ENCODE measurements at regions not wholly inside any gene's neighbourhood (a gene's known extent, or its start where the extent isn't known, plus 50 kb on each side); places are given as distances from the start of the nearest gene placed in this dataset.

DNA sequence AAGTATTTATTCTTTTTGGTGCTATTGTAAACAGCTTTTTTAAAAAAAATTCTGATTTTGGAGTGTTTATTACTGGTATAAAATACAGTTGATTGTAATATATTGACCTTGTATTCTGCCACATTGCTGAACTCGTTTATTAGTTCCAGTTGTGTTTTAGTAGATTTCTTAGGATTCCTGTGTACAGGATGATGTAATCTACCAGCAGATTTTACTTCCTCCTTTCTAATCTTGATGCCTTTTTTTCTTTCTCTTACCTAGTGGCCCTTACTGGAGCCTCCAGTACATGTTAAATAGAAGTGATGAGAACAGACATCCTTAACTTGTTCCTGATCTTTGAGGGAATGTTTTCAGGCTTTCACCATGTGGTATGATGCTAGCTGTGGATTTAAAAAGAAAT lies 70.4 kb upstream of the KY start:
- Histone ChIP-seq H4K20me1 (ENCODE audit: insufficient read depth, low read length) (no peaks in the 10 kb centered on the region), H3K9me1 (ENCODE audit: insufficient read depth, low read length) (no peaks in the 10 kb centered on the region), H3K27me3 (ENCODE audit: control insufficient read depth, insufficient read depth, low read length) (peaks cover 5% of the 10 kb centered on the region; the same call in 1 of the 2 replicates), H4K91ac (ENCODE audit: insufficient read depth, low read depth, low read length) (no peak overlapping the region), H3K9me3 (ENCODE audit: control insufficient read depth, insufficient read depth, low read length) (no peaks in the 10 kb centered on the region), H3K23ac (ENCODE audit: low read depth, low read length) (no peak overlapping the region), H3K9ac (ENCODE audit: low read depth, low read length) (no peak overlapping the region), H2AFZ (replicated peaks; ENCODE audit: low read length, poor library complexity) (no peak overlapping the region), H3K4me1 (ENCODE audit: control insufficient read depth, insufficient read depth, low read length) (no peaks in the 10 kb centered on the region), H2AK9ac (replicated peaks; ENCODE audit: low read depth, low read length, poor library complexity) (no peak overlapping the region), H3K14ac (replicated peaks; ENCODE audit: low read depth, low read length) (no peak overlapping the region), H2BK20ac (ENCODE audit: low read depth, low read length) (no peak overlapping the region), H3K27ac (ENCODE audit: insufficient read depth, low read length) (no peak overlapping the region), H3K4me3 (ENCODE audit: insufficient read depth, low read depth, low read length) (no peak overlapping the region), H2BK120ac (ENCODE audit: low read depth, low read length) (no peak overlapping the region), H2BK15ac (ENCODE audit: low read depth, low read length) (no peak overlapping the region), H3K79me1 (ENCODE audit: low read depth in 1 of 2, low read length in 2 of 2) (no peaks in the 10 kb centered on the region), H2AK5ac (ENCODE audit: low read depth, low read length) (no peak overlapping the region), H3K4me2 (ENCODE audit: low read depth, low read length) (no peak overlapping the region), H3K56ac (ENCODE audit: extremely low read depth, insufficient read depth, low read length) (no peak overlapping the region), H3K18ac (ENCODE audit: low read depth, low read length) (no peak overlapping the region), H3K36me3 (ENCODE audit: control insufficient read depth, insufficient read depth, low read length) (no peaks in the 10 kb centered on the region), H3K4ac (ENCODE audit: low read depth, low read length) (no peak overlapping the region), H4K5ac (ENCODE audit: low read depth, low read length) (no peak overlapping the region), H2BK5ac (ENCODE audit: low read depth, low read length, poor library complexity, severe bottlenecking) (no peak overlapping the region), H4K8ac (ENCODE audit: low read depth in 2 of 2, low read length in 2 of 2) (no peak overlapping the region)
- no TSS peak for BruUV-seq (replicated peaks)
- ChIA-PET POLR2A (ENCODE audit: unreplicated experiment) (no interaction called here), CTCF (no interaction called here)
- DNase-seq (no peak), ATAC-seq (ENCODE audit: low read depth) (no peak)
- in situ Hi-C loops (cut with MboI; ENCODE audit: low sequenced_read_pairs): no loop called here
- WGBS, 2 experiments (ENCODE audit: extremely low coverage in 2 of 2, insufficient read length in 1 of 2): no CpG with 5 or more reads among the region's 1 CpG
- intact Hi-C loops (cut with micrococcal nuclease): no loop called here
- dilution Hi-C loops (cut with HindIII; ENCODE audit: low sequenced_read_pairs, unreplicated experiment): no loop called here
- TF ChIP-seq CEBPB (IDR thresholded peaks at IDR 0.05; ENCODE audit: low read depth, low read length) (no peak), MAFK (IDR thresholded peaks at IDR 0.05; ENCODE audit: low read depth, low read length) (no peak), MXI1 (IDR thresholded peaks at IDR 0.05; ENCODE audit: borderline replicate concordance, low read depth, low read length) (no peak), USF2 (IDR thresholded peaks at IDR 0.05; ENCODE audit: low read depth, low read length) (no peak), MAZ (IDR thresholded peaks at IDR 0.05; ENCODE audit: borderline replicate concordance, low read depth, low read length) (no peak), RFX5 (IDR thresholded peaks at IDR 0.05; ENCODE audit: low read depth, low read length) (no peak), RAD21 (IDR thresholded peaks at IDR 0.05; ENCODE audit: low read length) (no peak)
- TF ChIP-seq, protein P1, sequence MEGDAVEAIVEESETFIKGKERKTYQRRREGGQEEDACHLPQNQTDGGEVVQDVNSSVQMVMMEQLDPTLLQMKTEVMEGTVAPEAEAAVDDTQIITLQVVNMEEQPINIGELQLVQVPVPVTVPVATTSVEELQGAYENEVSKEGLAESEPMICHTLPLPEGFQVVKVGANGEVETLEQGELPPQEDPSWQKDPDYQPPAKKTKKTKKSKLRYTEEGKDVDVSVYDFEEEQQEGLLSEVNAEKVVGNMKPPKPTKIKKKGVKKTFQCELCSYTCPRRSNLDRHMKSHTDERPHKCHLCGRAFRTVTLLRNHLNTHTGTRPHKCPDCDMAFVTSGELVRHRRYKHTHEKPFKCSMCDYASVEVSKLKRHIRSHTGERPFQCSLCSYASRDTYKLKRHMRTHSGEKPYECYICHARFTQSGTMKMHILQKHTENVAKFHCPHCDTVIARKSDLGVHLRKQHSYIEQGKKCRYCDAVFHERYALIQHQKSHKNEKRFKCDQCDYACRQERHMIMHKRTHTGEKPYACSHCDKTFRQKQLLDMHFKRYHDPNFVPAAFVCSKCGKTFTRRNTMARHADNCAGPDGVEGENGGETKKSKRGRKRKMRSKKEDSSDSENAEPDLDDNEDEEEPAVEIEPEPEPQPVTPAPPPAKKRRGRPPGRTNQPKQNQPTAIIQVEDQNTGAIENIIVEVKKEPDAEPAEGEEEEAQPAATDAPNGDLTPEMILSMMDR (conservative IDR thresholded peaks at IDR 0.05; ENCODE audit: low read depth, low read length): no peak

All from IMR-90 (cell line).